OCI-LY1 (cell line): ENCODE measurements at regions not wholly inside any gene's neighbourhood (a gene's known extent, or its start where the extent isn't known, plus 50 kb on each side); places are given as distances from the start of the nearest gene placed in this dataset.

Experiments used
- H2AFZ ChIP-seq: fragments of 200-600 bp; sonication (generic), shearing (Covaris generic); 2 replicates; pipeline ENCODE4 v1.6.0; 2014; ENCODE audit warnings: antibody characterized with exemption, mild to moderate bottlenecking, low read length
- H3F3A ChIP-seq: fragments of 200-600 bp; sonication (generic), shearing (Covaris generic); 2 replicates; pipeline ENCODE4 v1.6.0; 2014; ENCODE audit warnings: mild to moderate bottlenecking, antibody characterized with exemption, low read length, moderate library complexity; ENCODE audit not compliant: insufficient read depth
- H3K27ac ChIP-seq: fragments of 200-600 bp; sonication (generic); 2 replicates; pipeline ENCODE4 v1.5.1; 2014; ENCODE audit warnings: low read length, mixed run types, mild to moderate bottlenecking, low read depth; ENCODE audit not compliant: poor library complexity, severe bottlenecking
- H3K27me3 ChIP-seq: fragments of 200-600 bp; sonication (generic); 2 replicates; pipeline ENCODE4 v1.6.0; 2014; ENCODE audit warnings: antibody characterized with exemption, mild to moderate bottlenecking, low read length, moderate library complexity; ENCODE audit not compliant: insufficient read depth
- H3K36me3 ChIP-seq: fragments of 200-600 bp; sonication (generic); 2 replicates; pipeline ENCODE4 v1.6.1; 2014; ENCODE audit warnings: mild to moderate bottlenecking, antibody characterized with exemption, low read length, moderate library complexity, mixed read lengths; ENCODE audit not compliant: insufficient read depth
- H3K4me1 ChIP-seq: fragments of 200-600 bp; sonication (generic); 2 replicates; pipeline ENCODE4 v1.5.1; 2014; ENCODE audit warnings: mild to moderate bottlenecking, low read length, moderate library complexity; ENCODE audit not compliant: insufficient read depth, severe bottlenecking
- H3K4me2 ChIP-seq: fragments of 200-600 bp; sonication (generic), shearing (Covaris generic); 2 replicates; pipeline ENCODE4 v1.6.1; 2014; ENCODE audit warnings: low read length
- H3K4me3 ChIP-seq: fragments of 200-600 bp; sonication (generic); 2 replicates; pipeline ENCODE4 v1.5.1; 2014; ENCODE audit warnings: low read length, low read depth, mild to moderate bottlenecking, mixed read lengths; ENCODE audit not compliant: poor library complexity, severe bottlenecking
- H3K79me2 ChIP-seq: fragments of 200-600 bp; shearing (Covaris generic); 2 replicates; pipeline ENCODE4 v1.6.1; 2016; ENCODE audit warnings: mixed run types, low read length, mixed read lengths; ENCODE audit not compliant: insufficient read depth
- H3K9ac ChIP-seq: fragments of 200-600 bp; sonication (generic), shearing (Covaris generic); 2 replicates; pipeline ENCODE4 v1.6.1; 2014; ENCODE audit warnings: mild to moderate bottlenecking, low read length, mixed read lengths
- H3K9me2 ChIP-seq: fragments of 200-600 bp; sonication (generic), shearing (Covaris generic); 2 replicates; pipeline ENCODE4 v1.6.1; 2014; ENCODE audit warnings: low read depth, mild to moderate bottlenecking, low read length, mixed read lengths
- H3K9me3 ChIP-seq: fragments of 200-600 bp; shearing (Covaris generic); 2 replicates; pipeline ENCODE4 v1.6.1; 2014; ENCODE audit warnings: low read length, mixed read lengths
- H4K20me1 ChIP-seq: fragments of 200-600 bp; sonication (generic), shearing (Covaris generic); 2 replicates; pipeline ENCODE4 v1.6.0; 2016; ENCODE audit warnings: mild to moderate bottlenecking, low read length; ENCODE audit not compliant: insufficient read depth
- EZH2 ChIP-seq: fragments of 200-600 bp; sonication (generic), shearing (Covaris generic); IDR thresholded peaks from 2 replicates; pipeline ENCODE4 v1.8.0; 2017; ENCODE audit warnings: borderline replicate concordance, mixed run types, mild to moderate bottlenecking, antibody characterized with exemption, low read length, moderate library complexity, mixed read lengths
- TF ChIP-seq, protein P1 (sequence below): fragments of 200-600 bp; sonication (generic), shearing (Covaris generic); IDR thresholded peaks from 2 replicates; pipeline ENCODE4 v1.5.1; 2017; ENCODE audit warnings: mild to moderate bottlenecking, antibody characterized with exemption, low read length, moderate library complexity, mixed read lengths

DNA sequence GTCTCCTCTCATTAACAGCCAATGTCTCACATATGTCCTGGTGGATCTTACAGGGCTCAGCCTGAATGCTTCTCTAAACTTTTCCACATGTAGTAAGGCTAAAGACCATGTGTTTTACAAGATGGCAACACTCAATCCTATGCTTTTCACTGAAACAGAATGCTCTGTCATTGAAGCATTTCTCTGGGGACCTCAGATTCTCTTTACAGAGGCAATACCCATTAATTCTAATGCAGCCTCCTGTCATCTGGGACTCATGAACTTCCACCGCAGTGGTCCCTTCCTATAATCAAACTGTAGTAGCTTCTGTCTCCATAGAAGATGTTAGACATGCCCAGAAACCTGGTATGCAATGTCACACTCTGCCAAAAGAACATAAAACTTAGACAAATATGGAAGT is 926.6 kb upstream of the RBFOX1 start:
- H3K27me3 ChIP-seq, result no peaks in the 10 kb centered on the region
- no peaks in the 10 kb centered on the region for H3K9me3 ChIP-seq
- no peaks in the 10 kb centered on the region for H3K36me3 ChIP-seq
- no peaks in the 10 kb centered on the region for H4K20me1 ChIP-seq
- H3F3A ChIP-seq, result no peaks in the 10 kb centered on the region
- H3K9ac ChIP-seq, result no peak overlapping the region
- no peak overlapping the region for H3K4me3 ChIP-seq
- H2AFZ ChIP-seq, result no peak overlapping the region
- H3K9me2 ChIP-seq, result no peaks in the 10 kb centered on the region
- H3K4me2 ChIP-seq, result no peak overlapping the region
- no peaks in the 10 kb centered on the region for H3K79me2 ChIP-seq
- TF ChIP-seq, protein P1, sequence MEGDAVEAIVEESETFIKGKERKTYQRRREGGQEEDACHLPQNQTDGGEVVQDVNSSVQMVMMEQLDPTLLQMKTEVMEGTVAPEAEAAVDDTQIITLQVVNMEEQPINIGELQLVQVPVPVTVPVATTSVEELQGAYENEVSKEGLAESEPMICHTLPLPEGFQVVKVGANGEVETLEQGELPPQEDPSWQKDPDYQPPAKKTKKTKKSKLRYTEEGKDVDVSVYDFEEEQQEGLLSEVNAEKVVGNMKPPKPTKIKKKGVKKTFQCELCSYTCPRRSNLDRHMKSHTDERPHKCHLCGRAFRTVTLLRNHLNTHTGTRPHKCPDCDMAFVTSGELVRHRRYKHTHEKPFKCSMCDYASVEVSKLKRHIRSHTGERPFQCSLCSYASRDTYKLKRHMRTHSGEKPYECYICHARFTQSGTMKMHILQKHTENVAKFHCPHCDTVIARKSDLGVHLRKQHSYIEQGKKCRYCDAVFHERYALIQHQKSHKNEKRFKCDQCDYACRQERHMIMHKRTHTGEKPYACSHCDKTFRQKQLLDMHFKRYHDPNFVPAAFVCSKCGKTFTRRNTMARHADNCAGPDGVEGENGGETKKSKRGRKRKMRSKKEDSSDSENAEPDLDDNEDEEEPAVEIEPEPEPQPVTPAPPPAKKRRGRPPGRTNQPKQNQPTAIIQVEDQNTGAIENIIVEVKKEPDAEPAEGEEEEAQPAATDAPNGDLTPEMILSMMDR, result no peak
- no peak for TF ChIP-seq EZH2
- H3K4me1 ChIP-seq, result no peaks in the 10 kb centered on the region
- H3K27ac ChIP-seq, result no peak overlapping the region

DNA sequence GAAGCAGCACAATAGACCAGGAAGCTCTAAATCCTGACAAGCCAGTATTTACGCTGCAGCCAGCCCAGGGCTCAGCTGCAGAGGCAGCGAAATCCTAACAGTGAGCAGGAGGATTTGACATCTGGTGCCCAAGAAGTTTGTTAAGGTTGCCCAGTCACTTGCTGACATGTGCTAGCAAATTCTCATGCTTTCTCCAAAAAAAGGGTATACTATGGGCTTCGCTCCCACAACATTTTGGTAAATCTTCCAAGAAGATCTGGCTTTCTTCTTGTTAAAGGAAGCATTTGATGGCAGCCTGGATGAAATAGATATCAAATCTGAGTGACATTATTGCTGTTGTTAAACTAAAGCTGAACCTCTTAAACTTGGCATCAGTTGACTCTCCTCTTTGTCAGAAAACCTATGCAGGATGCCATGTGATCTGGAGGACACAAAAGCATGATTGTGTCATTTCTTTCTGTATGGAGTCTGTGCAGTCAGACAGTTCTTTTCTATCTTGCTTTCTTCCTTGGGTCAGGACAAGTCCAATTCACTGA is 949.7 kb upstream of the RBFOX1 start:
- H4K20me1 ChIP-seq, result no peaks in the 10 kb centered on the region
- H3K4me3 ChIP-seq, result no peak overlapping the region
- no peaks in the 10 kb centered on the region for H3K36me3 ChIP-seq
- no peaks in the 10 kb centered on the region for H3K27me3 ChIP-seq
- H3K9me3 ChIP-seq, result no peaks in the 10 kb centered on the region
- H3K4me1 ChIP-seq, result no peaks in the 10 kb centered on the region
- no peak overlapping the region for H3K9ac ChIP-seq
- no peaks in the 10 kb centered on the region for H3K9me2 ChIP-seq
- TF ChIP-seq, protein P1, result no peak
- no peak for TF ChIP-seq EZH2
- no peak overlapping the region for H3K27ac ChIP-seq
- H2AFZ ChIP-seq, result no peak overlapping the region
- no peaks in the 10 kb centered on the region for H3F3A ChIP-seq
- H3K4me2 ChIP-seq, result no peak overlapping the region
- no peaks in the 10 kb centered on the region for H3K79me2 ChIP-seq

DNA sequence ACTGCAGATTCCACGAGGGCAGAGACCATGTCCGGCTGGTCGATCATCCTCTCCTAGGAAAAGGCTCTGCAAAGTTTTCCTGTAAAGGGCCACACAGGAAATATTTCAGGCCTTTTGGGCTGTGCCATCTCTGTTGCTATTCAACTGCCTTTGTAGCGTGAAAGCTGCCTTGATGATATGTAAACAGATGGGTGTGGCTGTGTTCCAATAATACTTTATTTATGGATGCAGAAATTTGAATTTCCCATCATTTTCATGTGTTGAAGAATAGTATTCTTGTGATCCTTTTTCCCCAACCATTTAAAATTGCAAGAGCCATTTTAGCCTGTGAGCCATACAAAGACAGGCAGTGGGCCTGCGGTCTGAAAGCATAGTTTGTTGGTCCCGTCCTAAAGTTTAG is 950.7 kb upstream of the RBFOX1 start:
- Histone ChIP-seq H3K79me2 (no peaks in the 10 kb centered on the region), H2AFZ (no peak overlapping the region), H3K27me3 (no peaks in the 10 kb centered on the region), H3K9me2 (no peaks in the 10 kb centered on the region), H3K9ac (no peak overlapping the region), H3K27ac (no peak overlapping the region), H3K9me3 (no peaks in the 10 kb centered on the region), H4K20me1 (no peaks in the 10 kb centered on the region), H3K36me3 (no peaks in the 10 kb centered on the region), H3K4me2 (no peak overlapping the region), H3K4me1 (no peaks in the 10 kb centered on the region), H3K4me3 (no peak overlapping the region), H3F3A (no peaks in the 10 kb centered on the region)
- TF ChIP-seq EZH2, result no peak
- TF ChIP-seq, protein P1, result no peak
